NCI-H1436 (cell line): ENCODE measurements at regions not wholly inside any gene's neighbourhood (a gene's known extent, or its start where the extent isn't known, plus 50 kb on each side); places are given as distances from the start of the nearest gene placed in this dataset.
A peak's percentile ranks its signal among the peaks of the same experiment; 100 is the strongest.
"Not testable (repeated sequence)": the region's sequence is repeated elsewhere in the genome, so short reads cannot be mapped to it uniquely, and the experiment has no call there.

Experiments used
- DNase-seq: peaks from one replicate; lab custom pipeline; 2025; lab: John Stamatoyannopoulos, UW

GRCh38 chr3:102332205-102332604 lies 102.6 kb upstream of the ZPLD1 start:
- no peak for DNase-seq

GRCh38 chr3:102332934-102333333 lies 101.9 kb upstream of the ZPLD1 start:
- DNase-seq = no peak

- DNase-seq = no peak
Observed at GRCh38 chr3:102336130-102336529, 98.7 kb upstream of the ZPLD1 start.

GRCh38 chr3:102339671-102340070 lies 95.1 kb upstream of the ZPLD1 start:
- no peak for DNase-seq

- DNase-seq = no peak
Observed at GRCh38 chr3:102346897-102347296, 87.9 kb upstream of the ZPLD1 start.

GRCh38 chr3:102348904-102349303 lies 85.9 kb upstream of the ZPLD1 start:
- no peak for DNase-seq

- no peak for DNase-seq
Observed at GRCh38 chr3:102353148-102353547, 81.7 kb upstream of the ZPLD1 start.

- no peak for DNase-seq
Observed at GRCh38 chr3:102353805-102354204, 81.0 kb upstream of the ZPLD1 start.

GRCh38 chr3:102354818-102355515 lies 79.8 kb upstream of the ZPLD1 start:
- DNase-seq = no peak

- no peak for DNase-seq
Observed at GRCh38 chr3:102356506-102356905, 78.3 kb upstream of the ZPLD1 start.

- not testable (repeated sequence) for DNase-seq
Observed at GRCh38 chr3:102357313-102357712, 77.5 kb upstream of the ZPLD1 start.

- DNase-seq = peak; percentile 64
Observed at GRCh38 chr3:102360183-102360860, 74.5 kb upstream of the ZPLD1 start.

- DNase-seq = no peak
Observed at GRCh38 chr3:102361101-102361500, 73.7 kb upstream of the ZPLD1 start.

- DNase-seq = not testable (repeated sequence)
Observed at GRCh38 chr3:102366116-102366515, 68.7 kb upstream of the ZPLD1 start.

- DNase-seq = no peak
Observed at GRCh38 chr3:102374863-102375634, 59.8 kb upstream of the ZPLD1 start.

- DNase-seq = no peak
Observed at GRCh38 chr3:102378216-102378615, 56.6 kb upstream of the ZPLD1 start.

GRCh38 chr3:102382201-102382600 lies 52.6 kb upstream of the ZPLD1 start:
- not testable (repeated sequence) for DNase-seq
